ENCODE measurements at regions not wholly inside any gene's neighbourhood (a gene's known extent, or its start where the extent isn't known, plus 50 kb on each side); places are given as distances from the start of the nearest gene placed in this dataset.
"Not testable (repeated sequence)": the region's sequence is repeated elsewhere in the genome, so short reads cannot be mapped to it uniquely, and the experiment has no call there.

DNA sequence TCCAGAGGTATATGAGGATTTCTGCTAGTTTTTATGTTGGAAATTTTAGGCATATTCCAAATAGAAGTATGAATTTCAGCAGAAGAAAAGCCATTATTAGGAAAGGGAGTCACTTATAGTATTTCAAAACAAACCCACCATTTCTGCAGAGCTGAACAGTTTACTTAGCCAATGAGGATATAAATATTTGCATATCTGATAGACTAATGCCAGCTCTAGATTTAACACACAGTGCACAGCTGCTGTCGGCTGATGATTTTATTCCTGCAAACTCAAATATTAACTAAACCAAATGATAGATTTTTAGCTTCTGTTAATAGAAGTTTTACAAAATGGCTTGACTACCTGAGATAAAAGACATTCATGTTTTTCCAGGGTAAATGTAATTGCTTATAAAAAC lies 375.8 kb upstream of the FANCL start:
- DNase-seq, result no peak

DNA sequence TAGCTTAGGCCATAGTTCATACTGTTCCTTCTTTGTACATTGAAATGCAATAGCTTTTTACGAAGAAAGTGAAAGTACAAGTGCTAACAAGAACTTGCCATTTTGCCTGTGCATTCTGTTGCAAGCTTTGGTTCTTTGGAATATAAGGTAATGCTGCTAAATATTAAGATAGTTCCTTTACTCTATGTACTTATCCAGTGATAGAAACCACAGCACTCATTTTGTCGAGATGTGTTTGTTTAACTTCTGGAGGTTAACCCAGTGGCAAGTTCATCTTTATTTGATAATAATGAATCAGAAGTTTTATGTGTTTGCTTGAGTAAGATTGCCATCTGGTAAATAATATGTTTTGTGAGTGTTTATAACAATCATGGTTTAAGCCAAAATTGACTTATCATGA lies 373.1 kb upstream of the FANCL start:
- no peak for DNase-seq

DNA sequence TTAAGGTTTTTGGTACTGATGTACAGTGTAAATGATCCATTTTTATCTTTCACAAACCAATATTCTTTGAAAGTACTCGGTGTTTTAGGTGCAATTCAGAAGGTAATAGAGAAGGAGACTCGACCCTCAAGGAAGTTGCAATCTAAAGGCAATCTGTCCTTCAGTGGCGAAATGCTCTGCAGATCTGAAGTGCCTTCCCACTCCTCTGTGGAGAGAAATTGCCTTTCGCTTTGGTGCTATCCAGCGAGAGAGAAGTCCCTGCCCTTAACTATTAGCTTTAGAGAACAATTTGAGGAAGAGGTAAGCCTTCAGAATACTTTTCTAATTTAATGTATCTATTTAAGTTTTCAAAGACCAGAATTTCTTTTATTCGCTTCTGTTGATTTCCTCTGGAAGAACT lies 371.8 kb upstream of the FANCL start:
- no peak for DNase-seq

DNA sequence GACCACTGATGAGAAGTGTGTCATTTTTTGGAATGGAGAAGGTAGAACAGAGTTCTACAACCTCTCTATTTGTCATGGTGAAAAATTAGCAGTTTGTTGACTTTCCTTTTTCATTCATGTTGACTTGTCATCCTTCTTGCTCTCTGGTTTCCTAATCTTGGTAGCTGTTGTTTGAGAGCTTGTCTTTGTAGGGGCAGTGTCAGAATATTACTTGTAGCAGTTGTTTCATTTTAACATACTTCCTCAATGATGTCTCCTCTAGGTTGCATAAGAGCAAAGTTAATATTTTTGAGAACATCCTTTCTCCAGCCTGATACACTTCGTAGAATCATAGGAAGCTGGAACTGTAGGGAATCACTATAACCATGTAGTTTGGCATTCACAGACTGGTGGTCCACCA lies 368.2 kb upstream of the FANCL start:
- DNase-seq, result no peak

- DNase-seq, result no peak
These were observed 367.0 kb upstream of the FANCL start for GRCh38 chr2:58608146-58608545.

GRCh38 chr2:58607448-58607847 lies 366.3 kb upstream of the FANCL start:
- no peak for DNase-seq

GRCh38 chr2:58606799-58607198 lies 365.7 kb upstream of the FANCL start:
- DNase-seq, result no peak

GRCh38 chr2:58604096-58604495 lies 363.0 kb upstream of the FANCL start:
- DNase-seq, result no peak

DNA sequence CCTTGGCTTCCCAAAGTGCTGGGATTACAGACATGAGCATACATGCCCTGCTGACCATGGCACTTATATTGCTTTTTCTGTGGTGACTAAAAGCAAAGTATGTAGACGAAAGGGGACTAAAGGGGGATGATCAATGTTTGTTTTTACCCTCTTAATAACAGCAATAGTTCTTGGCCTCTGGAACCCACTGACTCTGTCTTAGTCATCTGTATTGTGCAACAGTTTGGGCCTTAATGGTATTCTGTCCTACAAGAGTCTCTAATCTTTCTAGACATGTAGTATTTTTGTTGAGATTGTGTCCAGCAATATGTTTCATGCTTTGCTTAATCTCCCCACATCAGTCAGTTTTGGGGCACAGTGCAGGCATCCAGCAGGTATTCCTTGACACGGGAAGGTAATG lies 359.9 kb upstream of the FANCL start:
- DNase-seq, result no peak

GRCh38 chr2:58598171-58598570 lies 357.0 kb upstream of the FANCL start:
- DNase-seq, result no peak

DNA sequence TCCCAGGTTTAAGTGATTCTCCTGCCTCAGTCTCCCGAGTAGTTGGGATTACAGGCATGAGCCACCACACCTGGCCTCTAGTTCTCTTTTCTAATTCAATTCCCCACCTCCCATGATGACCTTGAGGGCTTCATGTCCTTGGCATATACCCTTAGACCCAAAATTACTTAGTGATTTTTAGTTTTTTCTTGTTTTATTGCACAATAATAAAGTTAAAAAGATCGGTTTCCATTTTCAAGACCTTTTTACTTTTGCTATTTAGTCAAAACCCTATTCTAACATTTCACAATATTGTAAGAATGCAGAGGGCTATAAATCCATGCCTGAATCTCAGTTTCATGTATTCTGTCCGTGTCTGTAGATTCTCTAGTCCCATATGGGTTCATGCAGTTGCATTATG lies 354.6 kb upstream of the FANCL start:
- no peak for DNase-seq

DNA sequence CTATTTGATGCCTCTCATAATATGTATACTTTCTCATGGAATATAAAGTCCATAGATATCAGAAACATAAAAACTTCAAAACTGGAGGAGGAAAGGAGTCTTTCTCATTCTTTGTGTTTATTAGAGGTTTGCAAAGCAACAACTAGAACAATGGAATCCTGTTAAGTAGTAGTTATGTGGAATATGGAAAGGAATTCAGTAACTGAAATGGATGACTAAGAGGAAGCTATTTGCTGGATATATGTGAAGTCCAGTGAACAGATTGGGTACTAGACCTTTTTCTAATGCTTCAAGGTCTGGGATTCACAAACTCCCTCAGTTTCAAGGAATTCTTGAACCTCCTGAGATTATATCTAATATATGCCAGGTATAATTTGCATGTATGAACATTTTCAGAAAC lies 353.6 kb upstream of the FANCL start:
- no peak for DNase-seq

DNA sequence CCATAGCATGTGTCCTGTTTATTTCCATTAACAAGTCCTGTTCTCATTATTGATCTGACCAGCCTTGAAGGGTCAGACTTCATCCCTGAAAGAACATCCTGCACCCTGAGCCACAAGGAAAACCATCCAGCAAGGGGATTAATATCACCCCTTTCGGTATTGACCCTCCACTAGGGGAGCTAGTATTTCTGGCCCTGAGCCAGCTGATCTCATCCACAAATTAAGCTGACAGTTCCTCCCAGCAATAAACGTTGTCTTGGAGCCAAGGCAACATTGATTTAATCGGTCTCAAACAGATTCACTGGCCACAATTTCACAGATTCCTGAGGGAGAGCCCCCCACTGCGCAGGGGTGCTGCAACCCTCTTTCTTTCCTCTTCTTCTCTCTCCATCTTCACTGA lies 353.1 kb upstream of the FANCL start:
- no peak for DNase-seq

DNA sequence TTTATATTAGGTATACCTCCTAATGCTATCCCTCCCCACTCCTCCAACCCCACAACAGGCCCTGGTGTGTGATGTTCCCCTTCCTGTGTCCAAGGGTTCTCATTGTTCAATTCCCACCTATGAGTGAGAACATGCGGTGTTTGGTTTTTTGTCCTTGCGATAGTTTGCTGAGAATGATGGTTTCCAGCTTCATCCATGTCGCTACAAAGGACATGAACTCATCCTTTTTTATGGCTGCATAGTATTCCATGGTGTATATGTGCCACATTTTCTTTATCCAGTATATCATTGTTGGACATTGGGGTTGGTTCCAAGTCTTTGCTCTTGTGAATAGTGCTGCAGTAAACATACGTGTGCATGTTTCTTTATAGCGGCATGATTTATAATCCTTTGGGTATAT lies 345.1 kb upstream of the FANCL start:
- not testable (repeated sequence) for DNase-seq

DNA sequence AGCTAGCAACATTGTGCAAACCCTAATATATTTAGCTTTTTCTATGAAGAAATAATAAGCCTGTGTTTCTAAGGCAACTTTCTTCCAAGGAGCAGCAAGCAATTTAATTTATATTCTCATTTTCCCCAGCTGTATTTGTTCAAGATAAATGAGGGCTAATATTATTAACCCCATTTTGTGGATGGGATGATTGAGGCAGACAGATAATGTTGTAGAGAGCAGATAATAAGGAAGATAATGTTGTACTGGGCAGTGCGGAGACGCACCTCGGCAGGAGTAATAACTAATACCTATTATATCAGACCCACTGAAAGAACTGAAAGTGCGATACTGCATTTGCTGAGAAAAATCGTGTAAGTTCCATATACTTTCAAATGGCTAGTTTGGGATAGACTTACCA lies 344.1 kb upstream of the FANCL start:
- DNase-seq, result no peak

DNA sequence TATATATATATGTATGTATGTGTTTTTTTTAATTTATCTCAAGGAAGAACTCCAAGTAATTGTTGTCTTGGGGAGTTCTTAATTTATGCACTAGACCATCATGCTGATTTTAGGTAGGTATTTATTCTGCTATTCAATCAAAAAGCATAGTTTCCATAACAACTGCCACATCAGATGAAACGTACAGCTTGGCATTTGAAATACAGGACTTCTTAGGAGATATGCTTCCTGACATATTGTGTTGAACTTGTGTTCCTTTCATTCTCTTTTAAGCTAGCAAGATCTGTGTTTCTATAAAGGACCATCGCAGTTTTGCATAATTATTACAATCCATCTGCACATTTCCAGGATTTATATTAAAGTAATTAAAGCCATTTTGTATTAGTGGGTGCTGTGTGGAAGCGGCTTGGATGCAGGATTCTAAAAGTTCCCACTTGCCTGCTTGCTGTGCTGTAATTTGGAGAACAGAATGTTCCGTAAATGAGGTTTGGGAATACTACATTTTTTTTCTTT lies 343.5 kb upstream of the FANCL start:
- DNase-seq, result no peak

GRCh38 chr2:58578276-58578675 lies 337.2 kb upstream of the FANCL start:
- DNase-seq, result no peak

- no peak for DNase-seq
These were observed 333.7 kb upstream of the FANCL start for GRCh38 chr2:58574873-58575272.

GRCh38 chr2:58572731-58573130 lies 331.6 kb upstream of the FANCL start:
- no peak for DNase-seq

GRCh38 chr2:58571181-58571852 lies 330.2 kb upstream of the FANCL start:
- no peak for DNase-seq

GRCh38 chr2:58569475-58570185 lies 328.5 kb upstream of the FANCL start:
- DNase-seq, result no peak

DNA sequence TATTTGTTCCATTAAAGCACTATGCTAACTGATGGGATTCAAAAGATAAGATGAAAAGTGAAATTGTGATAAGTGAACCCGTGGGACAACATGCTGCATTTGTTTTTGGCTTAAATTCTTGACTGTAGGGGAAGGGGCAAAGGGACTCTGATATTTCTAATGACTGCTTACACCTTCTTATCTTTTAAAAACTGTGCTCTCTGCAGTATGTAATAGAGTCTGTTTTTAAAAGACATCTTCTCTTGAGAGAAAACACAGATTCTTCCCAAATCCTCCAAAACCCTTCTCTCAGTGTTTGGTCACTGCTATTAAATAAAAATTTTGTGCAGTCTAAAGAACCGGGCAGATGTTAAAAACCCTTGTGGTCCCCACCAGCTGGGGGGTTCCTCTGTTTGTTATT lies 327.8 kb upstream of the FANCL start:
- DNase-seq, result no peak

GRCh38 chr2:58562276-58562675 lies 321.2 kb upstream of the FANCL start:
- DNase-seq, result no peak

DNA sequence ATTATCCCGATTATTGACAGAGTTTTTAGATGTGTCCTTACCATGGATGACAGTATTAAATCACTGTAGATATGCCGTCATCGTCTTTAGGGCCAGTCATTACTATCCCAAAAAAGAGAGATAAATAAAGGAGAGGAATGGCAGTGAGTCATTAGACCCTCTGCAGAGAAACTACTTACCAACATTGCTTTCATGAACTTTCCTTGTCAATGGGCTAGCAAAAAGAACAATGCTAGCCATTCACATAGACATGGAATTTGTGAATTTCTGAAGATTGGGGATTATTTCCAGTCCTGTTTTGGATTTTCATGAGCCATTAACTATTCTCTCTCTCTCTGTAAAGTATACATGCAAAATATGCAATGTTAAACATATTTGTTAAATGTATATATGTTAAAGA lies 319.4 kb upstream of the FANCL start:
- no peak for DNase-seq

DNA sequence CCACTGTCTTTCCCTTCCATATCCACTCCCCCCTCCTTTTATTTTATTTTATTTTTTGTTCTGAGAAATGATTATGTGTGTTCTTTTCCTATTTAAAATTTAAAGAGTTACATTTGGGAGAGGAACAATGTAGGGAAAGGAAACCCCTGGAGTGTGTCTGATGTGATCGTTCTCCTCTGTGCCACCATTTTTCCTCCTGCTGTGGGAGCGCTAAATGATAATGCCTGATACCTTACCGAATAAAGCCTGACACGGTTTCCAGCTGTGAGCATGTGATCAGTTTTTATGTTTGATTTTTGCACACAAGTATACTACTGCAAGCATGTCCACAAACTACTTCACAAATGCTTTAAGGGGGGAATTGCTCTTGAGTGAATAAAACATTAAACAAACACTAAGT lies 317.8 kb upstream of the FANCL start:
- no peak for DNase-seq
